GM18861 (cell line): ENCODE measurements at regions not wholly inside any gene's neighbourhood (a gene's known extent, or its start where the extent isn't known, plus 50 kb on each side); places are given as distances from the start of the nearest gene placed in this dataset.
A peak's percentile ranks its signal among the peaks of the same experiment; 100 is the strongest.
"Not testable (repeated sequence)": the region's sequence is repeated elsewhere in the genome, so short reads cannot be mapped to it uniquely, and the experiment has no call there.

Experiments
- ATAC-seq: cut with Tn5 transposase; IDR thresholded peaks from one replicate; pipeline ENCODE4 v1.9.1; 2021; ENCODE audit not compliant: unreplicated experiment

DNA sequence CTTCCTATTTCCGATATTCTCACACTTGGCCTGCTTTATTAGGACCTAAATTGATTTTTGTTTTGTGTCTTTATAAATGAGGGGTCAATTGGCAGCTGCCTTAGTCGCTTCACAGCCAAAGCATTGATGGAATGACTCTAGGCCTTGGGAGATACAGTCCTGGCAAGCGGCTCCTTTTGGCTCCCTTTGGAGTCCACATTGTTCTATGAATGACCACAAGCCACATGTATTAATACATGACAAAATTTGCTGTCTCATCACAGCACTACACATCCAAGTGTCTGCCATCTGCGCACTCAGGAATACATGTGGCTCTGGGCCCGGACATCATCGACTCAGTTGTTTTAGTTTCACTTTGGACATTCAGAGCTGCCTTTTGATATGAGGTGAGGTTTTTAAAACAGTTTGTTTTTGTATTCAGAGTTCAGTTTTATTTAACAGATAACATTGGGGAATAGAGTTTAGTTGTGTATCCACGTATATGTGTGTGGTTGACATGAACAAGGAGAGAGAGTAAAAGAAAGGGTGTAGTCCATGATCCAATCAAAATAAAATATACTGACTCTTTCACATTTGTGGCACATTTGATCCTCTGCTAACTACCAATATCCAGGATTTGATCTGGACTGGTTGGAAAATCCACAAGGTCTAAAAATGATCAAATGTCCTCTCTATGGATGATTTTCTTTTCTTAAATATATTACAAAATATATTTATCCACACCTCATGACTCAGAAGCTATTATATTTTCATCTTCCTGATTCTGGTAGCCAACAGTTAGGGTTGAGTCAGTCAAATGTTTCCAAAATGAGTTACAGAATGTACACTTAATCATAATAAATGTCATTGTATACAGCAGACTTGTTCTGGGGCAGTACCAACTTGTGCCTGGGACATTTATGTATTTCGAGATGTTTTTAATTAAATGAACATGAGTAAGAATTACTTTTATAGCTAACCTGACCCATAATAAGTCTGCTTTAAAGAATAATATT lies 114.0 kb upstream of the MTAP start:
- ATAC-seq = no peak

DNA sequence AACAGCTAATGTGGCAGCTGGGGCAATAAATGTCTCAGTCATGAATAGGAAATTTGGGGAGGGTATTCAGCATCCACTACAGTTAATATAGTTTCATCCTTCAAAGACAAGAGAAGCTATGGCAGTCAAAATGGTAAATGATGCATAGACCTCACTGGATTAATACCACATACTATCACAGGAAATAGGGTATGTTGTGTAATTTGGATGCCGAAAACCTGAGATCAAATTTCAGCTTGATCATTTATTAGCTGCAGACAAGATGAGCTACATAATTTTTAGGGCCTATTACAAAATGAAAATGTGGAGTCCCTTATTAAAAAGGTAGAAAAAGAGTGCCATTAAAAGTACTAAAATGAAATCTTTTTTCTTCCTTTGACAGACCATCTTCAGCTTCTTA lies 112.6 kb upstream of the MTAP start:
- ATAC-seq = no peak

DNA sequence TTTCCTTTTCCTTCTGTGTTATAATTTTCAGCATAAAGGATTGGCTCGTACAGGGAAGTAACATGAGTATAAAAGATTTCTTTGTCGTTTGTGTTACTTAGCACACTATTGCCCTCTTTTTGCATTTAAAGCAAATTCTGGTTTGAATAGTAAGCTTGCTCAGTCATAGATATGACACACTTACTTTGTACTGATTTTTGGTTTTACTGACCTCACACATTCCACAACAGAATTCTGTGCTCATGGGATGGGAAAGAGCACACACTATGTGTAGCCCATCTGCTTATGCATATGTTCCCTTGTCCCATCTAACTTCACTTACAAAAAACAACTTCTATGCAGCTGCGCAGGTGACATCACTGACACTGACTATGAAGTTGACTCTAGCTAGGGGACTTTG lies 111.9 kb upstream of the MTAP start:
- no peak for ATAC-seq

- no peak for ATAC-seq
These were observed 110.0 kb upstream of the MTAP start for GRCh38 chr9:21692390-21692789.

- ATAC-seq = no peak
These were observed 108.0 kb upstream of the MTAP start for GRCh38 chr9:21694424-21694823.

DNA sequence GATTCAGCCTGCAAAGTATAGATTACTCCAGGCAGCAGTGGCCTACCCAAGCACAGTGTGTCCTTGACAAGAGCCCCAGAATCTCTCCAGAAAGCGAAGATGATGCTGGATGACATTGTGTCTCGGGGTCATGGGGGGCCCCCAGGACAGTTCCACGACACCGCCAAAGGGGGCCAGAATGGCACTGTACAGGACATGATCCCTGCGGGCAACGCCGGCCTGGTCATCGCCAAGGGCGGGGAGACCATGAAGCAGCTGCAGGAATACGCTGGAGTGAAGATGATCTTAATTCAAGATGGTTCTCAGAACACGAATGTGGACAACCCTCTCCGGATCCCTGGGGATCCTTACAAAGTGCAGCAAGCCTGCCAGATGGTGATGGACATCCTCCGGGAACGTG lies 107.0 kb upstream of the MTAP start:
- ATAC-seq = no peak

DNA sequence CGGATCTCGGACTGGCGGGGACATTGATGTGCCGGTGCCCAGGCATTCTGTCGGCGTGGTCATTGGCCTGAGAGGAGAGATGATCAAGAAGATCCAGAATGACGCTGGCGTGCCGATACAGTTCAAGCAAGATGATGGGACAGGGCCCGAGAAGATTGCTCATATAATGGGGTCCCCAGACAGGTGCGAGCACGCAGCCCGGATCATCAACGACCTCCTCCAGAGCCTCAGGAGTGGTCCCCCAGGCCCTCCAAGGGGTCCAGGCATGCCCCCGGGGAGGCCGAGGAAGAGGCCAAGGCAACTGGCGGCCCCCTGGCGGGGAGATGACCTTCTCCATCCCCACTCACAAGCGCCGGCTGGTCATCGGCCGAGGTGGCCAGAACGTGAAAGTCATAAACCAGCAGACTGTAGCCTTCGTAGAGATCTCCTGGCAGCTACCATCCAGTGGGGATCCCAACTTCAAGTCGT lies 106.5 kb upstream of the MTAP start:
- no peak for ATAC-seq

GRCh38 chr9:21696411-21696871 lies 106.0 kb upstream of the MTAP start:
- ATAC-seq = no peak

DNA sequence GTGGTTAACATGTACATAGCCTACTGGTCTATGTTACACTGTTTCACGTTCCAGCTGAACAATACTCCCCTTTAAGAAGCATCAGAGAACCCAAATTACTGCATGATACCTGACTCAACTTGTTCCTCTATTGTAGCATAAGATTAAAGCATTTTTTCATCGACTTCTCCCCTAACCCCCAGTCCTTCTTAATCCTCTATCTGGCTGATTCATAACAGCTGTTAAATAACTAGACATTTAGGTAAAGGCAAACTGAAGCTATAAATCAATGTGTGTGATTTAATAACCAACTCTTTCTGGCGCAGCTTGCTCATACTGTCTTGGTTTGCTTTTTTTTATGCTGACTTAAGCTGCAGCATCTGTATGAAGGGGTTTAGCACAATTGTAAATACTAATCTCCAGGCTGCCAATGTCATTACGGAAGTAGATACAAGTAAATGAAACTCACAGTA lies 94.2 kb upstream of the MTAP start:
- no peak for ATAC-seq

DNA sequence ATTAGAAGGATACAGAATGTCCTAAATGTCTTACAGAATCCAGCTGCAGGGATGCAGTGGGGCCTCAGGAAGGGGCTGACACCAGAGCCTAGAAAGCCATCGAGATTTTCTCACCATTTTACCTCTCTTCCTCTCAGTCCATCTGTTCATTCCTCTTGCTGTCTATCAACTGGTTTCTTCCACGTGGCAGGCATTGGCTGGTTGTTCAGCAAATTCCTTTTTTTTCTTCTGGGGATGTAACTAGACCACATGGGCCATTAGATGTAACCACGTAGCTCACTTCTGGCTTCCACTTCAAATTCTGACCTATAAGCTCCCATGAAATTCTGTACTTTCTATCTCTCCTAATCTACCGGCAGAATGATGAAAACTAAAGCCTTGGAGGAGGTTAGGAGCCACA lies 93.6 kb upstream of the MTAP start:
- no peak for ATAC-seq

- ATAC-seq = peak; percentile 76
These were observed 92.9 kb upstream of the MTAP start for GRCh38 chr9:21709464-21710058.

GRCh38 chr9:21710548-21711191 lies 91.8 kb upstream of the MTAP start:
- no peak for ATAC-seq

GRCh38 chr9:21711504-21711903 lies 90.9 kb upstream of the MTAP start:
- ATAC-seq = peak; percentile 59

DNA sequence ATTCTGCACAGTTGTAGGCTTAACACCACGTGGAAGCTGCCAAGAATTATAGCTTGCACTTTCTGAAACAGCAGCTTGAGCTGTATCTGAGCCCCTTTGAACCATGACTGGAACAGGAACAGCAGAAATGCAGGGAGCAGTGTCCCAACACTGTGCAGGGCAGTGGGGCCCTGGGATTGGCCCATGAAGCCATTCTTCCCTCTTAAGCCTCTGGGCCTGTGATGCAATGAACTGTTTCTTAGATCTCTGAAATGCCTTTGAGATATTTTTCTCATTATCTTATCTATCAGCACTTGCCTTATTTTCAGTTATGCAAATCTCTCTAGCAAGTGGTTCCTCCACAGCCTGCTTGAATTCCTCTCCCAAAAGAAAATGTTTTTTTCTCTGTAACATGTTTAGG lies 87.0 kb upstream of the MTAP start:
- no peak for ATAC-seq

DNA sequence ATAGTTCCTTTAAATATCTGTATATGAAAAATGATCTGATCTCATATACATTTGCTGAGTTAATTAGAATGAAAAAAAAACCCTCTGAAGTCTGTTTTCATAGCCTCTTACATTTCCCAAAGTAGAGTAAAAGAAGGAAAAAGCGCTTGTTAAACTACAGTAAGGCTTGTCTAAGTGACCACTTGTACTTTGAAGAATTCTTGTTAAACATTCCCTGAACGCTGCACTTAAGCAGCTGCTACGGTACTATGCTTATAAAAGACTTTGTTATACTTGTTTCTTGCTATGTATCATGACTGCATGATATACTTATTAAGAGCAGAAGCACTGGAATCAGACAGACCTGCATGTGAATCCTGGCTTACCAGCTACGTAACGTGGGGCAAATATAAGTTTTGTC lies 81.7 kb upstream of the MTAP start:
- ATAC-seq = no peak

- ATAC-seq = not testable (repeated sequence)
These were observed 75.0 kb upstream of the MTAP start for GRCh38 chr9:21727411-21727810.

DNA sequence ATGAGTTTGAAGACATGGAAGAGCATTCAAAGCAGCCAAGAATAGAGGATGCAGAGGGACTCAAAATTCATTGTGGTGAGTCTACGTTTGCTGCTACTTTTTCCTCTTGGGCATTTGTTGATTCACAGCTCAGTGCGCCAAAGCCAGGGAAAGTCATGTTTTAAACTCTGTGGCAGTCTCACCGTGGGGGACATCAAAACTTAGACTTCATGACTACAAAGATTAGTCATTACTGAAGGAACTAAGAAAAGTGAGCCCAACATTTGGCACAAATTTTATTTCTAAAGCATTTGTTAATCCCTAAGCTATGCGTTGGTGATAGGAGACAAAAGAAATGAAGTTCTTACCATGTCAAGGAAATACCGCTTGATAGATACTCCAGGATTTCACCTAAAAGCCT lies 73.7 kb upstream of the MTAP start:
- ATAC-seq = no peak

DNA sequence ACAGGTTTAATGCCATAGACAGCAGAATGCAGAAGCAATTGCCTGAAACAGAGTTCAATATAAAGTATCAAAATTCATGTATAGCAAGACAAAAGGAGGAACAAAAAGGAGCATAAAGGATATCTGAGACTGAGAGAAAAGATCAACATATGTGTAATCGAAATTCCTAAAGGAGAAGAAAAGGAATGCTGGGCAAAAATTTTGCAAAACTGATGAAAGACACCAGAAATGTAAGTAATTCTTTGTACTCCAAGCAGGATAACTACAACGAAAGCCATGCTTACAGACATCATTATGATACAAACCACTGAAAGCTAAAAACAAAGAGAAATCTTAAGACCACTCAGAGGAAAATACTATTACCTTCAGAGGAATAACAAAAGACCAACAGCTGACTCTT lies 72.8 kb upstream of the MTAP start:
- no peak for ATAC-seq

- ATAC-seq = no peak
These were observed 71.5 kb upstream of the MTAP start for GRCh38 chr9:21730899-21731298.

GRCh38 chr9:21741151-21741550 lies 61.3 kb upstream of the MTAP start:
- no peak for ATAC-seq

DNA sequence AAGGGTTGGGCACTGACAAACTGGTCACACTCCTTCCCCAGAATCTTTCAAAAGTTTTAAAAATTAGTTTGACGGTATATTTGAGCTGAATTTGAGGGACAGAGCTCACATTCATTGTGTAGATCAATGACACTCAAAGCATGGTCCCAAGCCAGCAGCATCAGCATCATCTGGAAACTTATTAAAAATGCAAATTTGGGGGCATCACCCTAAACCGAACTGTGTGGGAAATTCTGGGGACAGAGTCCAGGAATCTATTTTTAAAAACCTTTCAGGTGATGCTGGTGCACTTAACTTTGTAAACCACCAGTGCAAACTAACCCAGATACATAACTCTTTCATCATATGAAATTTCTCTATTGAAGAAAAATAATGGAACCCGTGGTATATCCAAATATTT lies 58.1 kb upstream of the MTAP start:
- ATAC-seq = no peak

DNA sequence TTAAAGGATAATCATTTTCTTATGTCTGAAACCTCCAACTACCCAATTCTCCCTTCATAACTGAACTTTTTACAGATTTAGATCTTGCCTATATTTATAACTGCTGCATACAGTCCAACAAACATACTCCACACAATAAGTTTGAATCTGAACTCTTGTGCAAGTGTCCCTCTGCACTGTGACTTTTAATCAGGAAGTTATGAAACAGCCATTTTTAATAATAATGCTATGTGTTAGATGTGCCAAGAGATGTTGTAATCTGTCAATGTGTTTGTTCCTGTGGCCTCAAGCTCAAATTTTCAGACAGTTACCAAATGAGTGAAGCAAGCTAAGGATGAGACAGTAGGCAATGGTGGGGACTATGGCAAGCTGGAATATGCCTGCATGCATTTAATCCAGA lies 57.6 kb upstream of the MTAP start:
- no peak for ATAC-seq
